ENCODE measurements at regions not wholly inside any gene's neighbourhood (a gene's known extent, or its start where the extent isn't known, plus 50 kb on each side); places are given as distances from the start of the nearest gene placed in this dataset.

- TF ChIP-seq SPI1 (IDR thresholded peaks at IDR 0.05; ENCODE audit: borderline replicate concordance, insufficient read depth, low read depth, low read length) = peak; percentile 72
- peak; percentile 74 for TF ChIP-seq E2F8 (IDR thresholded peaks at IDR 0.05; ENCODE audit: low read depth, partially characterized antibody)
- TF ChIP-seq IRF5 (IDR thresholded peaks at IDR 0.05; ENCODE audit: borderline replicate concordance) = no peak; the same call in 1 of the 2 replicates
- peak in 1 of 2 experiments; percentile 65; a peak in 2 of 3 replicates for TF ChIP-seq EGR1 (IDR thresholded peaks at IDR 0.05; ENCODE audit: borderline replicate concordance in 1 of 2, low read depth in 2 of 2, low read length in 2 of 2)
- no peak for TF ChIP-seq NFYA (IDR thresholded peaks at IDR 0.05; ENCODE audit: borderline replicate concordance, low read depth, low read length)
- peak; percentile 94 for TF ChIP-seq ATF7 (IDR thresholded peaks at IDR 0.05; ENCODE audit: low read depth)
- no peak for TF ChIP-seq NFXL1 (IDR thresholded peaks at IDR 0.05; ENCODE audit: borderline replicate concordance)
- no peak for TF ChIP-seq ZNF217 (IDR thresholded peaks at IDR 0.05)
- TF ChIP-seq SKIL (IDR thresholded peaks at IDR 0.05; ENCODE audit: low read depth, poor library complexity, severe bottlenecking) = peak; percentile 85
- no peak for TF ChIP-seq ESRRA (IDR thresholded peaks at IDR 0.05; ENCODE audit: low read length)
- no peak for TF ChIP-seq ZNF622 (IDR thresholded peaks at IDR 0.05)
- TF ChIP-seq CEBPB (IDR thresholded peaks at IDR 0.05; ENCODE audit: borderline replicate concordance in 1 of 2, low read depth in 2 of 2, low read length in 2 of 2) = no peak
- TF ChIP-seq RCOR1 (conservative IDR thresholded peaks at IDR 0.05; ENCODE audit: low read depth, low read length) = no peak
- no peak for TF ChIP-seq SMAD5 (IDR thresholded peaks at IDR 0.05; ENCODE audit: low read depth)
- peak; percentile 54; the same call in 1 of the 2 replicates for TF ChIP-seq YY1 (IDR thresholded peaks at IDR 0.05; ENCODE audit: low read depth, low read length)
- TF ChIP-seq YBX1 (IDR thresholded peaks at IDR 0.05) = no peak
- peak; percentile 72 for TF ChIP-seq RELA (IDR thresholded peaks at IDR 0.05; ENCODE audit: borderline replicate concordance, partially characterized antibody)
- TF ChIP-seq MAX (IDR thresholded peaks at IDR 0.05; ENCODE audit: low read depth, low read length) = peak; percentile 89
- TF ChIP-seq NR2F1 (conservative IDR thresholded peaks at IDR 0.05) = peak; percentile 90
- peak; percentile 65; the same call in 1 of the 2 replicates for TF ChIP-seq ZNF24 (IDR thresholded peaks at IDR 0.05)
- TF ChIP-seq SREBF1 (IDR thresholded peaks at IDR 0.05; ENCODE audit: low read length) = no peak
- TF ChIP-seq BRCA1 (IDR thresholded peaks at IDR 0.05; ENCODE audit: low read depth, low read length) = no peak
- no peak for TF ChIP-seq SREBF2 (IDR thresholded peaks at IDR 0.05; ENCODE audit: low read length)
These were observed 112.2 kb upstream of the ENPP6 start (continued) for GRCh38 chr4:184329659-184330400.
